Cardiac fibroblast (primary cell): ENCODE measurements at regions not wholly inside any gene's neighbourhood (a gene's known extent, or its start where the extent isn't known, plus 50 kb on each side); places are given as distances from the start of the nearest gene placed in this dataset.

Experiments
- DNase-seq, 2 donors: peaks; one replicate each; pipeline versions ENCODE4 v3.0.0 to v3.0.0-alpha.2; 2010; ENCODE audit warnings: low read depth in 2 of 2
- H3K4me3 ChIP-seq, 2 donors: replicated peaks in 1 of 2; 1 replicate in 1 of 2; 2 replicates in 1 of 2; pipeline ENCODE4 v1.5.1; 2011; ENCODE audit warnings: low read depth in 2 of 2, low read length in 2 of 2, mild to moderate bottlenecking in 2 of 2, moderate library complexity in 1 of 2
- CTCF ChIP-seq: IDR thresholded peaks from one replicate; pipeline ENCODE4 v1.5.1; 2011; ENCODE audit warnings: low read depth, mild to moderate bottlenecking, low read length, inconsistent platforms

- H3K4me3 ChIP-seq = no peak overlapping the region
- DNase-seq = no peak
- TF ChIP-seq CTCF = no peak
These were observed 172.8 kb downstream of the LINC00237 start for GRCh38 chr20:20933142-20933958.

GRCh38 chr20:20932156-20932555 is 174.0 kb downstream of the LINC00237 start:
- no peak for TF ChIP-seq CTCF
- no peak for DNase-seq
- H3K4me3 ChIP-seq = no peak overlapping the region

GRCh38 chr20:20931632-20932031 is 174.5 kb downstream of the LINC00237 start:
- no peak for DNase-seq
- TF ChIP-seq CTCF = no peak
- H3K4me3 ChIP-seq = no peak overlapping the region

- no peak for TF ChIP-seq CTCF
- no peak for DNase-seq
- no peak overlapping the region for H3K4me3 ChIP-seq
These were observed 175.1 kb downstream of the LINC00237 start for GRCh38 chr20:20931024-20931423.

- no peak for DNase-seq
- TF ChIP-seq CTCF = no peak
- no peak overlapping the region for H3K4me3 ChIP-seq
These were observed 175.7 kb downstream of the LINC00237 start for GRCh38 chr20:20930500-20930899.

- no peak for TF ChIP-seq CTCF
- no peak overlapping the region for H3K4me3 ChIP-seq
- DNase-seq = no peak
These were observed 176.8 kb downstream of the LINC00237 start for GRCh38 chr20:20929341-20929740.
